Ascending aorta (tissue), 2 donors: ENCODE measurements at regions not wholly inside any gene's neighbourhood (a gene's known extent, or its start where the extent isn't known, plus 50 kb on each side); places are given as distances from the start of the nearest gene placed in this dataset.

Experiments used
- DNase-seq, 2 donors: peaks; one replicate each; pipeline ENCODE4 v3.0.0-alpha.2; 2019; ENCODE audit warnings: low spot score in 2 of 2
- H3K27ac ChIP-seq, 2 donors: fragments of 200-600 bp; sonication (generic); one replicate each; pipeline ENCODE4 v1.5.1; 2016 to 2017; ENCODE audit warnings: mild to moderate bottlenecking in 1 of 2
- H3K27me3 ChIP-seq: fragments of 200-600 bp; sonication (generic); one replicate; pipeline ENCODE4 v1.5.1; 2017
- H3K36me3 ChIP-seq, 2 donors: fragments of 200-600 bp; sonication (generic); one replicate each; pipeline ENCODE4 v1.5.1; 2016
- H3K4me1 ChIP-seq, 2 donors: fragments of 200-600 bp; sonication (generic); one replicate each; pipeline ENCODE4 v1.5.1; 2016 to 2017; ENCODE audit warnings: mild to moderate bottlenecking in 1 of 2
- H3K4me3 ChIP-seq, 2 donors: fragments of 200-600 bp; sonication (generic); one replicate each; pipeline ENCODE4 v1.5.1; 2016 to 2017; ENCODE audit warnings: mild to moderate bottlenecking in 1 of 2
- H3K9me3 ChIP-seq, 2 donors: fragments of 200-600 bp; sonication (generic); one replicate each; pipeline ENCODE4 v1.5.1; 2016
- CTCF ChIP-seq, 3 experiments: fragments of 200-600 bp in 2 of 3; fragments of 450-650 bp in 1 of 3; sonication (generic) in 2 of 3; IDR thresholded peaks; one replicate each; pipeline ENCODE4 v1.5.1; 2016 to 2019; ENCODE audit warnings: antibody characterized with exemption in 3 of 3, mild to moderate bottlenecking in 1 of 3, moderate library complexity in 1 of 3
- intact Hi-C: fragments of 100-400 bp; cut with DNase I; formaldehyde crosslinking; loops from one replicate; pipeline ENCODE4 v1.15.1; 2023

DNA sequence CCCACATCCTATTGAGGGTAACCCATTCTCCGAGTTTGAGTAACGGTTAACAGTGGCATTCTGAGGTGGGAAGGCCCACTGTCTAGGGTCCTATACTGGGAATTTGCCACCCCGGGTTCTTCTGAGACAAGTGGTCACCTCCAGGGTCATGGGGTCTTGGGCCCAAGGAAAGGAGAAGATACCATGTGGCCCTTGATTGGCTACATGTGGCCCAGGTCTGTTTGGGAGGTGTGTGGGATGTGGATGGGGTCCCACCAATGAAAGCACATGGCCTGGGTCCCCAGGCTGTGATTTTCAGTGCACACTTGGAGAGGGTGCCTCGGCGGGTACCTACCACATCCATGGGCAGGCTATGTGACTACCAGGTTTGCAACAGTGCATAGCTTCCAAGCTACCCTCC lies 214.4 kb downstream of the UBE3A start:
- Histone ChIP-seq H3K27ac (no peak overlapping the region), H3K27me3 (no peaks in the 10 kb centered on the region), H3K36me3 (no peaks in the 10 kb centered on the region), H3K4me1 (no peaks in the 10 kb centered on the region), H3K4me3 (no peak overlapping the region), H3K9me3 (no peaks in the 10 kb centered on the region)
- intact Hi-C loops, result no loop called here
- no peak for TF ChIP-seq CTCF (IDR thresholded peaks at IDR 0.05)
- no peak for DNase-seq

DNA sequence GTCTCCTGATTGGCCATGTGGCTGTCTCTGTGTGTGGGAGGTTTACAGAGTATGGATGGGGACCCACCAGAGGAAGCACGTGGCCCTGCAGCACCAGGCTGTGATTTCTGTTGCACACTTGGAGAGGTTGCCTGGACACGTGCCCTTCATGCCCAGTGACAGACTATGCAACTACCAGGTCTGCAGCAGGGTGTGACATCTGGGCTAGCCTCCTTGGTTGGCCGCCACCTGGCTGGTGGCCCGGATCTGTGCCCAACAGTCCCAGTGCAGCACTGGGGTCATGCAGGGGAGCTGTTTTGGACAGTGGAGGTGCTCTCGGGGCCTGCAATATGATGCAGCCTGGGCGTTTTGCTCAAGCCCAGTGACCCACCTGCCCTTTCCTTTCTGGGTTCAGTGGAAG lies 212.5 kb downstream of the UBE3A start:
- no peaks in the 10 kb centered on the region for H3K27me3 ChIP-seq
- DNase-seq, result no peak
- intact Hi-C loops, result no loop called here

DNA sequence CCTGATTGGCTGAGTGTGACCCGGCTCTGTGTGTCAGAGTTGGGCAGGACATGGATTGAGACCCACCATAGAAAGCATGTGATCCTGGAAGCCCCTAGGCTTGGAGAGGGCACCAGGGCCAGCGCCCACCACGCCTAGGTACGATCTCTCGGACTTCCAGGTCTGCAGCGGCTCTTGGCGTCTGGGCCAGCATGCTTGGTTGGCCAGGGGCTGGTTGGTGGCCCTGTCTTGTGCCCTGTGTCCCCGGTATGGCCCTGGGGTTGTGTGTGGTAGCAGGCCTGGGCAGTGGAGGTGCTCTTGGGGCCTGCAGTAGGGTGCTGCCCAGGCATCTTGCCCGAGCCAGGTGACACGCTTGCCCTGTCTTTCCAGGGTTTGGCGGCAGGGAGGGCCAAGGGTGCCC lies 210.6 kb downstream of the UBE3A start:
- H3K27ac ChIP-seq, result no peak overlapping the region
- no peak for TF ChIP-seq CTCF (IDR thresholded peaks at IDR 0.05)
- H3K4me1 ChIP-seq, result no peaks in the 10 kb centered on the region
- no peak for DNase-seq
- no peaks in the 10 kb centered on the region for H3K36me3 ChIP-seq
- intact Hi-C loops, result no loop called here
- no peak overlapping the region for H3K4me3 ChIP-seq
- H3K9me3 ChIP-seq, result no peaks in the 10 kb centered on the region
- H3K27me3 ChIP-seq, result no peaks in the 10 kb centered on the region

More for the DNA sequence above, 212.5 kb downstream of the UBE3A start:
- Histone ChIP-seq H3K9me3 (no peaks in the 10 kb centered on the region), H3K4me3 (no peak overlapping the region), H3K4me1 (no peaks in the 10 kb centered on the region), H3K36me3 (no peaks in the 10 kb centered on the region), H3K27ac (no peak overlapping the region)
- TF ChIP-seq CTCF (IDR thresholded peaks at IDR 0.05), result no peak

DNA sequence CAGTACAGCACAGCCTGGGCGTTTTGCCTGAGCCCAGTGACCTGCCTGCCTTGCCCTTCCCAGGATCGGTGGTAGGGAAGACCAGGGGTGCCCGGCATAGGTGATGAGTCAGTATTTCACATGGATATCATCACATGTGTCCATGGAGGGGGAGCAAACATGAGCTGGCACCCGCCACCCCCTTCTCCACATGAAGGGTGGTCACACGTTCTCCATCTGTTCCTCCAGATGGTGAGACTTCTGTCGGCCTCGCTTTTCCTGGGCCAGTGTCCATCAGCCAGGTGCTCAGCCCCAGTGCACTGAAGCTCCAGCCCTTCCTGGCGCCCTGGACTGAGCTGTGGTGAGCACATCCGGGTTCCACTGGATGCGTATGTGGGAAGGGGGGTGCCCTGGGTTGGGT lies 208.4 kb downstream of the UBE3A start:
- Histone ChIP-seq H3K27me3 (no peaks in the 10 kb centered on the region), H3K4me3 (no peak overlapping the region), H3K27ac (no peak overlapping the region), H3K4me1 (no peaks in the 10 kb centered on the region), H3K36me3 (no peaks in the 10 kb centered on the region), H3K9me3 (no peaks in the 10 kb centered on the region)
- DNase-seq, result no peak
- intact Hi-C loops, result no loop called here
- no peak for TF ChIP-seq CTCF (IDR thresholded peaks at IDR 0.05)

DNA sequence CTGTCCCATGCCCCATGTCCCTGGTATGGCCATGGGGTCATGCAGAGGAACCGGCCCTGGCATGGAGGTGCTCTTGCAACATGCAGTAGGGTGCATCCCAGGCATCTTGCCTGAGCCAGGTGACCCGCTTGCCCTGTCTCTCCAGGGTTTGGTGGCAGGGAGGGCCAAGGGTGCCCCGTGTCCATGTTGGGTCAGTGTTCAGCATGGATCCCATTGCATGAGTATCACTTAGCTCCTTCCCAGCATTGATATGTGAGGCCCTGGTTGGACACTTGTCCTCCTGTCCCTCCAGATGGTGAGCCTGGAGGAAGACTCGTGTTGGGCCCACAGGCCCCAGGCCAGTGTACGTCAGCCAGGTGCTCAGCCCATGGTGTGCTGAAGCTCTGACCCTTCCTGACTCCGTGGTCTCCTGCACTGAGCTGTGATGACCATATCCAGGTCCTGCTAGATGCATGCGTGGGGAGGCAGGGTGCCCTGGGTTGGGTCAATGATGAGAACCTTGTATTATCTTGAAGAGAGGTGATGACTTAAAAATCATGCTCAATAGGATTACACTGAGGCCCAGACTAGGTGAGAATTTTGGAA lies 205.0 kb downstream of the UBE3A start:
- Histone ChIP-seq H3K9me3 (peaks cover 0 to 6% of the 10 kb centered on the region in 2 donors), H3K27ac (no peak overlapping the region), H3K27me3 (no peaks in the 10 kb centered on the region), H3K4me3 (no peak overlapping the region), H3K36me3 (no peaks in the 10 kb centered on the region), H3K4me1 (no peaks in the 10 kb centered on the region)
- DNase-seq, result no peak
- intact Hi-C loops, result no loop called here
- TF ChIP-seq CTCF (IDR thresholded peaks at IDR 0.05), result no peak

DNA sequence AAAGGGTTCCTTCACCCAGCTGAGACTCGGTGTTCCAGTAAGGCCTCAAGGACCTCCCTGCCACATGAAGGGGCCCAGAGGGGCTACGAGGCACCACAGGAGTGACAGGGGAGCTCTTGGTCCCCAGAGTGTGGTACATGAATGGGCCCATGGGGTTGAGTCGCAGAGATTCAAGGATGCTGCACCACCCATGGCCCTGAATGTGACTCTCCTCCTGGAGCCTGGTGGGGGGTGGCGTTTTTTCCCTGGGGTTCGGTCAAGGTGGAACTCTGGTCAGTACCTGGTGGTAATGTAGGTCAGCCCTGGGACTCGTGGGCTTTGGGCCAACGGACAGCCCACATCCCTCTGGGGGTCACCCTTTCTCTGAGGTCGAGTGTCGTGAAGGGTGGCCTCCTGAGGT lies 204.0 kb downstream of the UBE3A start:
- TF ChIP-seq CTCF (IDR thresholded peaks at IDR 0.05), result no peak
- intact Hi-C loops, result no loop called here
- no peaks in the 10 kb centered on the region for H3K27me3 ChIP-seq
- peaks cover 0 to 6% of the 10 kb centered on the region in 2 donors for H3K9me3 ChIP-seq
- H3K36me3 ChIP-seq, result no peaks in the 10 kb centered on the region
- DNase-seq, result no peak
- no peak overlapping the region for H3K27ac ChIP-seq
- no peaks in the 10 kb centered on the region for H3K4me1 ChIP-seq
- H3K4me3 ChIP-seq, result no peak overlapping the region
